MM.1S (cell line): ENCODE measurements at regions not wholly inside any gene's neighbourhood (a gene's known extent, or its start where the extent isn't known, plus 50 kb on each side); places are given as distances from the start of the nearest gene placed in this dataset.

Experiments
- DNase-seq: peaks from one replicate; pipeline ENCODE4 v3.0.0-alpha.2; 2015
- H2AFZ ChIP-seq: fragments of 300-600 bp; sonication (generic); 2 replicates; pipeline ENCODE4 v1.6.0; 2016; ENCODE audit warnings: antibody characterized with exemption, low read length
- H3F3A ChIP-seq: fragments of 300-600 bp; sonication (generic); 2 replicates; pipeline ENCODE4 v1.6.1; 2016; ENCODE audit warnings: mild to moderate bottlenecking, antibody characterized with exemption, low read length, moderate library complexity, mixed read lengths; ENCODE audit not compliant: insufficient read depth
- H3K27ac ChIP-seq: fragments of 300-600 bp; sonication (generic); 2 replicates; pipeline ENCODE4 v1.5.1; 2016; ENCODE audit warnings: mild to moderate bottlenecking, low read length
- H3K27me3 ChIP-seq: fragments of 300-600 bp; sonication (generic); replicated peaks from 2 replicates; pipeline ENCODE4 v1.6.0; 2016; ENCODE audit warnings: low read length; ENCODE audit not compliant: insufficient read depth
- H3K36me3 ChIP-seq: fragments of 300-600 bp; sonication (generic); replicated peaks from 2 replicates; pipeline ENCODE4 v1.6.1; 2016; ENCODE audit warnings: mild to moderate bottlenecking, low read length, mixed read lengths; ENCODE audit not compliant: insufficient read depth
- H3K4me1 ChIP-seq: fragments of 300-600 bp; sonication (generic); 2 replicates; pipeline ENCODE4 v1.6.1; 2016; ENCODE audit warnings: low read length, mixed read lengths
- H3K4me2 ChIP-seq: fragments of 300-600 bp; sonication (generic); 2 replicates; pipeline ENCODE4 v1.6.0; 2016; ENCODE audit warnings: low read depth, low read length
- H3K4me3 ChIP-seq: fragments of 300-600 bp; sonication (generic); 2 replicates; pipeline ENCODE4 v1.5.1; 2016; ENCODE audit warnings: low read length, mixed read lengths
- H3K79me2 ChIP-seq: fragments of 300-600 bp; sonication (generic); 2 replicates; pipeline ENCODE4 v1.6.1; 2016; ENCODE audit warnings: mixed run types, low read length, mixed read lengths
- H3K9ac ChIP-seq: fragments of 300-600 bp; sonication (generic); 2 replicates; pipeline ENCODE4 v1.6.1; 2016; ENCODE audit warnings: low read length, mixed read lengths
- H3K9me2 ChIP-seq: fragments of 300-600 bp; sonication (generic); replicated peaks from 2 replicates; pipeline ENCODE4 v1.6.1; 2016; ENCODE audit warnings: mild to moderate bottlenecking, low read length, mixed read lengths; ENCODE audit not compliant: insufficient read depth
- H3K9me3 ChIP-seq: fragments of 300-600 bp; sonication (generic); replicated peaks from 2 replicates; pipeline ENCODE4 v1.6.1; 2016; ENCODE audit warnings: mild to moderate bottlenecking, low read length, mixed read lengths; ENCODE audit not compliant: insufficient read depth
- H4K20me1 ChIP-seq: fragments of 300-600 bp; sonication (generic); 2 replicates; pipeline ENCODE4 v1.6.1; 2016; ENCODE audit warnings: mild to moderate bottlenecking, low read length, moderate library complexity, mixed read lengths; ENCODE audit not compliant: insufficient read depth
- CTCF ChIP-seq: fragments of 300-600 bp; sonication (generic); IDR thresholded peaks from 2 replicates; pipeline ENCODE4 v1.5.1; 2016; ENCODE audit warnings: antibody characterized with exemption, low read length, mixed read lengths
- EZH2 ChIP-seq: fragments of 300-600 bp; sonication (generic); optimal IDR thresholded peaks from 2 replicates; pipeline ENCODE3; 2017; ENCODE audit warnings: low read depth, mild to moderate bottlenecking, antibody characterized with exemption, low read length, mixed read lengths
- EZH2phosphoT487 ChIP-seq: fragments of 300-600 bp; sonication (generic); IDR thresholded peaks from 2 replicates; pipeline ENCODE4 v1.6.1; 2018; ENCODE audit warnings: antibody characterized with exemption, low read length

- Histone ChIP-seq H3K36me3 (no peaks in the 10 kb centered on the region), H3K4me3 (no peak overlapping the region), H3K79me2 (no peaks in the 10 kb centered on the region), H3K9me2 (no peaks in the 10 kb centered on the region), H3K4me2 (no peak overlapping the region), H2AFZ (0 out of 2 replicates have a peak overlapping the region, but pooled peaks have one; percentile 23), H3K9ac (no peak overlapping the region), H3F3A (no peaks in the 10 kb centered on the region), H3K27me3 (no peaks in the 10 kb centered on the region), H3K27ac (no peak overlapping the region), H4K20me1 (no peaks in the 10 kb centered on the region), H3K9me3 (no peaks in the 10 kb centered on the region), H3K4me1 (no peaks in the 10 kb centered on the region)
- peak; percentile 59 for DNase-seq
- TF ChIP-seq EZH2phosphoT487 (no peak), CTCF (peak; percentile 48)
Measured at GRCh38 chr14:56491299-56492285, 88.0 kb upstream of the TMEM260 start.

GRCh38 chr14:56494167-56494566 lies 85.4 kb upstream of the TMEM260 start:
- Histone ChIP-seq H3F3A (no peaks in the 10 kb centered on the region), H3K9ac (no peak overlapping the region), H3K9me3 (no peaks in the 10 kb centered on the region), H3K27me3 (no peaks in the 10 kb centered on the region), H4K20me1 (no peaks in the 10 kb centered on the region), H3K4me3 (no peak overlapping the region), H3K27ac (no peak overlapping the region), H3K36me3 (no peaks in the 10 kb centered on the region), H3K4me2 (no peak overlapping the region), H3K9me2 (no peaks in the 10 kb centered on the region), H2AFZ (no peak overlapping the region), H3K4me1 (no peaks in the 10 kb centered on the region), H3K79me2 (no peaks in the 10 kb centered on the region)
- TF ChIP-seq EZH2phosphoT487 = no peak
- TF ChIP-seq EZH2 = no peak
- no peak for TF ChIP-seq CTCF
- DNase-seq = no peak

GRCh38 chr14:56498112-56498511 lies 81.5 kb upstream of the TMEM260 start:
- TF ChIP-seq CTCF (no peak), EZH2phosphoT487 (no peak), EZH2 (no peak)
- no peak overlapping the region for H3K4me2 ChIP-seq

More at GRCh38 chr14:56498112-56498511, 81.5 kb upstream of the TMEM260 start:
- H3K27ac ChIP-seq = no peak overlapping the region
- no peaks in the 10 kb centered on the region for H3K9me3 ChIP-seq
- H3K9me2 ChIP-seq = no peaks in the 10 kb centered on the region
- H3K27me3 ChIP-seq = no peaks in the 10 kb centered on the region
- H3K79me2 ChIP-seq = no peaks in the 10 kb centered on the region
- no peaks in the 10 kb centered on the region for H4K20me1 ChIP-seq
- no peak overlapping the region for H3K9ac ChIP-seq
- no peaks in the 10 kb centered on the region for H3K36me3 ChIP-seq
- no peak overlapping the region for H2AFZ ChIP-seq
- no peaks in the 10 kb centered on the region for H3F3A ChIP-seq
- DNase-seq = no peak
- no peak overlapping the region for H3K4me3 ChIP-seq
- no peaks in the 10 kb centered on the region for H3K4me1 ChIP-seq
